NCI-H2107 treated with DMSO at 0.1 percent for 48 hours (cell line): ENCODE measurements at regions not wholly inside any gene's neighbourhood (a gene's known extent, or its start where the extent isn't known, plus 50 kb on each side); places are given as distances from the start of the nearest gene placed in this dataset.
"Not testable (repeated sequence)": the region's sequence is repeated elsewhere in the genome, so short reads cannot be mapped to it uniquely, and the experiment has no call there.

Experiments
- DNase-seq: peaks from one replicate; lab custom pipeline; 2025; ENCODE audit not compliant: unreplicated experiment; lab: John Stamatoyannopoulos, UW

GRCh38 chr10:7070950-7071349 is 339.9 kb downstream of the SFMBT2 start:
- DNase-seq = no peak

GRCh38 chr10:7069706-7070105 is 341.1 kb downstream of the SFMBT2 start:
- DNase-seq = no peak

- DNase-seq = no peak
Observed at GRCh38 chr10:7056216-7056615, 354.6 kb downstream of the SFMBT2 start.

- DNase-seq = no peak
Observed at GRCh38 chr10:7054915-7055314, 355.9 kb downstream of the SFMBT2 start.

DNA sequence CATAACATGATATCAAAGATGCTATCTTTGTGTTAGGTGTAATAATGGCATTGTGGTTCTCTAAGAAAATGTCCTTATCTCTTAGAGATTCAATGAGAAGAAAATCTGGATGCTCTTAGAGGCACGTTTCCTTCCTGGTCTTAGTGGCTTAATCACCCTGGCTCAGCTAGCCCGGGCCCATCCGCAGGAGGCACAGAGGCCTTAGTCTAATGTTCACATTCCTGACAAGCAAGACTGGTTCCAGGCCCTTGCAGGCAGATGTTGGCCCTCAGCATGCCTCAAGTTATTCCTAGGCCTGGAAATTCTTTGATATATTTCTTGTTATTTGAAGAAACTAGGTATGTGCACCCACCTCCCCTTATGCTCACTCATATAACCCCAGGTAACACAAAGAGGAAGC is 357.6 kb downstream of the SFMBT2 start:
- no peak for DNase-seq

DNA sequence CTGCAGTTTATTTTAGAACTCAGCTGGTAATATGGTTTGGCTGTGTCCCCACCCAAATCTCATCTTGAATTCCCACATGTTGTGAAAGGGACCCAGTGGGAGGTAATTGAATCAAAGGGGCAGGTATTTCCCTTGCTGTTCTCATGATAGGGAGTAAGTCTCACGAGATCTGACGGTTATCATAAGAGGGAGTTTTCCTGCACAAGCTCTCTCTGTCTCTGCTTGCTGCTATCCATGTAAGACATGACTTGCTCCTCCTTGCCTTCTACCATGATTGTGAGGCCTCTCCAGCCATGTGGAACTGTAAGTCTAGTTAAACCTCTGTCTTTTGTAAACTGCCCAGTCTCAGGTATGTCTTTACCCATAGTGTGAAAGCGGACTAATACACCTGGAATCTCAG is 360.8 kb downstream of the SFMBT2 start:
- not testable (repeated sequence) for DNase-seq

GRCh38 chr10:7048061-7048460 is 362.8 kb downstream of the SFMBT2 start:
- no peak for DNase-seq

DNA sequence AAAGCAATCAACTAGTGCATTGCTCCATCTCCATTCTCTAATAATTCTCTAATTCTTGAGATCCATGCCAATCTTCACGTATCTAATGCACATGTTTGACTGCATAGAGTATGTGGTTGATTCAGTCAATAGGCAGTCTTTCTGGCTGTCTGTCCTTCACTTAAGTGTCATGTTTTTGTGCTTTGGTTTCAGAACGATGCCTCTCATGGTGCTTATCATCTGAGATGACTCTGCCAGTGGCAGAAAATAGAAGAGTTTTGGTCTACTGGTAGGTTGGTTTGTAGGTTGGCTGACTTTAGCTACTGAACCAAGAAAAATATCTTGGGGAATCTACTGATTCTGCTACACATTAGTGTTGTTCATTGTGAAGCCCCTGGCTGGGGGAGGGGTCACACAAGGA is 364.2 kb downstream of the SFMBT2 start:
- DNase-seq = no peak

DNA sequence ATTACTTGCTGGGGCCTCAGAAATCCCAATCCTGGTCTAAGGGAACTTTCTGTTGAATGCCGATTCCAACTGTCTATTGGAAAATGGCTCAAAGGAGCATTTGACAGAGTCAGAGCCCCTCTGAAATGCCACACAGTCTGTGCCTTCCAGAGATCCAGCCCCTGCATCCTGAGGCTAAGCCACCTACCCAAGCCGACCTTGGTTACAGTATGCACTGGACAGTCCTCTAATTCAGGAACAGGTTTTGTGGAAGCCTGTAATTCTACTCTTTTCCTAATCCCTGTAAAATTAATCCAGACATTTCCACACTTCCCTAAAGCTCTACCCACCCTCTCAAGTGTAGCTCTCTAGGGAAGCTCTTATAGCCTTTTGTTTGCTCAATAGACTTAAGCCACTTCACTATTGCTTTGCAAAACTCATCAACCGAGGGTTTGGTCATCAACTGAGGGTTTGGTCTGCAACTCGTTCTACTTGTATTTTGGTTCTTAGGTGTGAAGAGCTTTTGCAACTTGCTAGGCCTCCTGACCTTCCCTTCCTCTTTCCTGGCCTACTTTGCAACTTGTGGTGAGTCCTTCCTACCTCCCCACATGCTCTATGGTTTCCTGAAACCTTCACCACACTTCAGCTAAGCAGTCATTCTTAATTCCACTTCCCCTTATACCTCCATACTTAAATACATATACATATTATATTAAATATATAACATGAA is 364.8 kb downstream of the SFMBT2 start:
- no peak for DNase-seq

- no peak for DNase-seq
Observed at GRCh38 chr10:7043055-7043653, 367.7 kb downstream of the SFMBT2 start.

DNA sequence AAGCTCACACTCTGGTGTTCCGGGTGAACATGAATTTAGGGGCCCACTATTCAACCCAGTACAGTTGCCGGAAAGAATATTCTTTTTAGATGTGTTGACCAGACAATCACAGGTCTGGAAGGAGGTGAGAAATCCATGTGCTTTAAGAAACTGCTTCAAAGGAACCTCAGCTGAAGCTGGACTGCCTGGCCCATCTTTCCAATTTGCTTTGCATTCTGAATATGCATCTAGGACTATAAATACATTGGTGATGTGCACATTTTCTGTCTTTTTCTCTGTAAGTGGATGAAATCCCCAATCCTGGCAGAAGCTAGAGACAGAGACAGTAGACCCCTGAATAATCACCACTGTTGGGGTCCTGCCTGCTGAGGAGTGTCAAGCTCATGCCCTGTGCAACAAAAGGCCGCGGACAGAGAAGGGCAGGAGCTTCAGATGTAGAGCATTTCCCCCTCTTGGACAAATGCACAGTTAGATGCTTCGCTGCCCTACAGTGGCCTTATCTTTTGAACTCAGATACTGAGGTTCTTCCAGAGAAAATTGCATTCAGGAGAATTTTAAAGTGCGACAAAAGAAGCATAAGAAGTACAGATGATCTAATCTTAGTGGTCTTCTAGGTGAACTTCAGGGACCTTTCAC is 368.3 kb downstream of the SFMBT2 start:
- no peak for DNase-seq

DNA sequence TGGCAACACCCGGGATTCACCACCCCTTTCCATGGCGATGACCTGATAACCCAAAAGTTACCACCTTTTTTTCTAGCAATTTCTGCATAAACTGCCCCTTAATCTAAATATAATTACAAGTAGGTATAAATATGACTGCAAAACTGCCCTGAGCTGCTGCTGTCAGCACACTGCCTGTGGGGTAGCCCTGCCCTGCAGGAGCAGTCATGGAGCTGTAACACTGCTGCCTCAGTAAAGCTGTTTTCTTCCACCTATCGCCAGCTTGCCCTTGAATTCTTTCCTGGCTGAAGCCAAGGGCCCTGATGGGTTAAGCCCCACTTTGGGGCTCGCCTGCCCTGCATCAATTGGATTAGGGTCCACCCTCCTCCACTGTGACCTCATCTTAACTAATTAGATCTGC is 368.8 kb downstream of the SFMBT2 start:
- no peak for DNase-seq

DNA sequence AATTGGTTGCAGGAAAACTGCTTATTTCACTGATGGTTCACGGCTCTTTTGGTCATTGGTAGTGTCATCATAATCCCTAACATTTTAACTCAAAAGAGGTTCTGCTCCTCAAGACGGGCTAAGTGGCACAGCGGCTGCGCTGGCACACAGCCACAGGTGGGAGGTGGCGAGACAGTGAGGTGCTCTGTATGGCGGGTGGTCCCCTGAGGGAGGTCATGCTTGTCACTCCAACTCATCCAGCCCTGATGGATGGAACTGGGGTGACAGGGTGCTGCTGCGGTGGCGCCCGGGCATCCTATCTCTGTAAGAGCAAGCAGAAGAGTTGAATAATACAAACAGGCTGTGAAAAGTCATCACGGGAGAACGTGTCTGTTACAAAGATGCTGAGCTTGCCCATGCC is 370.2 kb downstream of the SFMBT2 start:
- no peak for DNase-seq

DNA sequence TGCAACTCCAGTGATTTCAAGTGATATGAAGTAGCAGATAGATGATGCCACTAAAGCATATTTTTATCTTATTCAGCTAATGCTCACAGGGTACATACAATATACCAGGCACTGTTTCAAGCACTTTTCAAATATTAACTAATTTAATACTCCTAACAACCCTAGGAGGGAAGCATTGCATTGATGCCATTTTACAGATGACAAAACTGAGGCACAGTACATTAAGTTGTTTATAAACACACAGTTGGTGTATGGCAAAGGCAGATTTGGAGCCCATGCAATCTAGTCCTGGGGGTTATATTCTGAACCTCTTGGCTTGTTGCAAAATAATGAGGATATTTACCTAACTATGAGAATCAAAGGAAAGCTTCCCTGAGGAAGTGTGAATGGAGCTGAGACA is 371.0 kb downstream of the SFMBT2 start:
- no peak for DNase-seq

DNA sequence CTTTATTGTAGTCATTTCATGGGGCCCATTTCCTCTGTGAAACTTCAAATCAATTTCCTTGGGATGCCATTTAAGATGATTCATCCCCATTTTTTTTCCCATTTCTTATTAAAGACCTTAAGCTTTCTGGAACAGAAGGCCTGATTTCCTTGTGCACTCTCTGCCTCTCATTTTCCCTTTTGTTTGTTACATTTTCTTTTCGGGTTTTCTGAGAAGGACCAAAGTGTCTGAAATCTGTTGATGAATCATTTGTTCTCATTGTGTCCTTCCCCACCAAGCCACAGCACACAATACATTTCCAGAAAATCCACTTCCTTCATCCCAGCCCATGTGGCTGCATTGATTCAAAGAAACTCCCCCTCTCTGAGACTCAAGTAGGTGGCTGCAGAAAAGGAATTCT is 372.4 kb downstream of the SFMBT2 start:
- DNase-seq = no peak

DNA sequence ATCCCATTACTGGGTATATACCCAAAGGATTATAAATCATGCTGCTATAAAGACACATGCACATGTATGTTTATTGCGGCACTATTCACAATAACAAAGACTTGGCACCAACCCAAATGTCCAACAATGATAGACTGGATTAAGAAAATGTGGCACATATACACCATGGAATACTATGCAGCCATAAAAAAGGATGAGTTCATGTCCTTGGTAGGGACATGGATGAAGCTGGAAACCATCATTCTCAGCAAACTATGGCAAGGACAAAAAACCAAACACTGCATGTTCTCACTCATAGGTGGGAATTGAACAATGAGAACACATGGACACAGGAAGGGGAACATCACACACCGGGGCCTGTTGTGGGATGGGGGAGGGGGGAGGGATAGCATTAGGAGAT is 373.4 kb downstream of the SFMBT2 start:
- DNase-seq = not testable (repeated sequence)

DNA sequence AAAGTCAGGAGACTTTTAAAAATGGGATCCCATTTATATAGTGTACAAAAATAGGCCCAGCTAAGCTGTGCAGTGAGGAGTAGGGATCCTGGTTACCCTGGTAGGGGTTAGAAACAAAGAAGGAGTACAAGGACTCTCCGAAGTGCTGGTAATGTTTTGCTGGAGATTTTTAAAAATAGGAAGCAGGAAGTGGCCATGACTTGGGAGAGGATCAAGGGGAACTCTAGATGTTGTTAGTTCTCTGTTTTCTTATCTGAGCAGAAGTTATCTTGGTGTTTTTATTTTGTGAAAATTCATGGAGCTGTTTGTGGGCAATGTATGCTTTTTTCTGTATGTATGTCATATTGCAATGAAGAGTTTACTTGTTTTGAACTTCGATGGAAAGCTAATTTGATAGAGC is 373.9 kb downstream of the SFMBT2 start:
- no peak for DNase-seq

DNA sequence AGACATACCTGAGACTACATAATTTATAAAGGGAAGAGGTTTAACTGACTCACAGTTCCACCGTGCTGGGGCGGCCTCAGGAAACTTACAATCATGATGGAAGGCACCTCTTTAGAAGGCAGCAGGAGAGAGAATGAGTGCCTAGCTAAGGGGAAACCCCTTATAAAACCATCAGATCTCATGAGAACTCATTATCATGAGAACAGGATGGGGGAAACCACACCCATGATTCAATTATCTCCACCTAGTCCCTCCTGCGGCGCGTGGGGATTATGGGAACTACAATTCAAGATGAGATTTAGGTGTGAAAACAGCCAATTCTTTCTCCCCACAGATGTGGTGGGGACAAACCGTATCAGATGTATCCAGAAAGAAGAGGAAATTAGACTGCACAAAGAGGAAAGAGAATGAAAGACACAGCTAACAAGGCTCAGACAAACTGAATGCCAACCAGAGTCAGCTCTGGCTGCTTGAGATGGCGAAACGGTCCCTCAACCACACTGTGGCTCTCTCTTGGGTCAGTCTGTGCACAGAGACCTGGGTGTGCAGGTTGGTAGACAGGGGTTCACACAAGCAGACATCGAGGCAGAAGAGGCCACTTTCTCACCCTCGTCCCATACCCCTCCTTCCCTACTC is 375.6 kb downstream of the SFMBT2 start:
- no peak for DNase-seq

- no peak for DNase-seq
Observed at GRCh38 chr10:7033031-7033430, 377.8 kb downstream of the SFMBT2 start.

DNA sequence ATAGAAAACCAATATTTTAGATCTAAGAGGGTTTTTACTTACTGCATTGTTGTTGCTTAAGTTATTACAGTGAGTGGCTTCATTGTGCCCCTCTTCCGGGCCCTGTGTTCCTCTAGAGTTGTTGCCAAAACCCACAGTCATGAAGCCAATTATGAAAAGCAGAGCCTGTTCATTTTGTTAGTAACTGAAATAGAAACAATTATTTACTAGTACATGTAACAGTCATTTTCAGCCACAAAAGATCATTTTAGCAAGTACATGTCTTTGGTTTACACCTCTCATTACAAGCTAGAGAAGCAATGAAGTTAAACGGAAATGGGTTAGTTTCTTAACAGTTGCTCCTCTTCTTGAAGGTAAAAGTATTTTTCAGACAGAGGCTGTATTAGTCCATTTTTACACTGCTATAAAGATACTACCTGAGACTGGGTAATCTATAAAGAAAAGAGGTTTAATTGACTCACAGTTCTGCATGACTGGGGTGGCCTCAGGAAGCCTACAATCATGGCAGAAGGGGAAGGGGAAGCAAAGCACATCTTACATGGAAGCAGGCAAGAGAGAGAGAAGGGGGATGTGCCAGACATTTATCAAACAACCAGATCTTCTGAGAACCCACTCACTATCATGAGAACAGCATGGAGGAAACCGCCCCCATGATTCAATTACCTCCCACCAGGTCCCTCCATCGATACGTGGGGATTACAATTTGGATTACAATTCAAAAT is 380.5 kb downstream of the SFMBT2 start:
- DNase-seq = no peak

GRCh38 chr10:7029672-7030071 is 381.2 kb downstream of the SFMBT2 start:
- DNase-seq = no peak

DNA sequence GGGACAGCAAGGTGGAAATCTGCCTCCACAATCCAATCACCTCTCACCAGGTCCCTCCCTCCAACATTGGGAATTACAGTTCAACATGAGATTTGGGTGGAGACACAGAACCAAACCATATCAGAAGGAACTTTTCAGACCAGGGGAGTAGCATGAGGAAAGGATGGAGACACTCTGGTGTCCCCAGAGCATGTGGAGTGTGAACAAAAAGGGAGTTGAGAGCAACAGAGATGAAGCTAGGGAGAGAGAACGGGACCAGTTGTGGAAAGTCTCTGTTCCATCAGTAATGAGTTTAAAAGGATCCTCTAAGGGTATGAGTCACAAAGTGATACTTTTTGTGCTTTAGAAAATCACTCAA is 382.0 kb downstream of the SFMBT2 start:
- DNase-seq = no peak
